ENCODE measurements at regions not wholly inside any gene's neighbourhood (a gene's known extent, or its start where the extent isn't known, plus 50 kb on each side); places are given as distances from the start of the nearest gene placed in this dataset.
"Not testable (repeated sequence)": the region's sequence is repeated elsewhere in the genome, so short reads cannot be mapped to it uniquely, and the experiment has no call there.

DNA sequence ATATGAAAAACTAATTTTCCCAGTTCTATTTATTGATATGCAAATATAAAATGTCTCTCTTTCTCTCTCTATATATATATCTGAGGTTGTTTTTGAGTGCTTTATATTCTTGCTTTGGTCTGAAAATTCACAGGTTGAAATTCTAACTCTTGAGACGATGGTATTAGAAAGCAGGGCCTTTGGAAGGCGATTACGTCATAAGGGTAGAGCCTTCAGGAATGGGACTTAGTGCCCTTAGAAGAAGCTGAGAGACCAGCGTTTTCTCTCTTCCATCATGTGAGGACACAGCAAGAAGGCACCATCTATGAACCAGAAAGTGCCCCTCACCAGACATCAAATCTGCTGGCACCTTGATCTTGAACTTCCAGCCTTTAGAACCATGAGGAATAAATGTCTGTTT, 57.4 kb upstream of the PAXBP1 start:
- H3K4me1 ChIP-seq (ENCODE audit: insufficient read depth, low read length), result no peaks in the 10 kb centered on the region
- CTCF ChIA-PET, result no interaction called here
- H3K4me3 Mint-ChIP-seq, result no peak overlapping the region
- TF ChIP-seq, protein P1, sequence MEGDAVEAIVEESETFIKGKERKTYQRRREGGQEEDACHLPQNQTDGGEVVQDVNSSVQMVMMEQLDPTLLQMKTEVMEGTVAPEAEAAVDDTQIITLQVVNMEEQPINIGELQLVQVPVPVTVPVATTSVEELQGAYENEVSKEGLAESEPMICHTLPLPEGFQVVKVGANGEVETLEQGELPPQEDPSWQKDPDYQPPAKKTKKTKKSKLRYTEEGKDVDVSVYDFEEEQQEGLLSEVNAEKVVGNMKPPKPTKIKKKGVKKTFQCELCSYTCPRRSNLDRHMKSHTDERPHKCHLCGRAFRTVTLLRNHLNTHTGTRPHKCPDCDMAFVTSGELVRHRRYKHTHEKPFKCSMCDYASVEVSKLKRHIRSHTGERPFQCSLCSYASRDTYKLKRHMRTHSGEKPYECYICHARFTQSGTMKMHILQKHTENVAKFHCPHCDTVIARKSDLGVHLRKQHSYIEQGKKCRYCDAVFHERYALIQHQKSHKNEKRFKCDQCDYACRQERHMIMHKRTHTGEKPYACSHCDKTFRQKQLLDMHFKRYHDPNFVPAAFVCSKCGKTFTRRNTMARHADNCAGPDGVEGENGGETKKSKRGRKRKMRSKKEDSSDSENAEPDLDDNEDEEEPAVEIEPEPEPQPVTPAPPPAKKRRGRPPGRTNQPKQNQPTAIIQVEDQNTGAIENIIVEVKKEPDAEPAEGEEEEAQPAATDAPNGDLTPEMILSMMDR (IDR thresholded peaks at IDR 0.05), result no peak
- intact Hi-C loops (cut with DNase I, micrococcal nuclease), result loop anchor here (5.0 to 10.0 kb wide), 2 partner anchors 54 to 57 kb away; partner anchors contain the start of gene PAXBP1 (in 2 of the 2)
- H3K36me3 ChIP-seq (ENCODE audit: insufficient read depth, low read length), result no peaks in the 10 kb centered on the region
- no peak overlapping the region for H3K27ac Mint-ChIP-seq
- H3K4me3 ChIP-seq (ENCODE audit: low read length), result no peak overlapping the region
- H3K27ac ChIP-seq (ENCODE audit: low read depth in 1 of 2, low read length in 2 of 2), result no peak overlapping the region
- POLR2A ChIA-PET, result no interaction called here
- no peaks in the 10 kb centered on the region for H3K4me1 Mint-ChIP-seq (ENCODE audit: low read depth)
- peaks cover 0 to 5% of the 10 kb centered on the region in 2 experiments for H3K9me3 ChIP-seq (ENCODE audit: control insufficient read depth in 1 of 2, insufficient read depth in 1 of 2, low read length in 2 of 2)
- no peaks in the 10 kb centered on the region for H3K36me3 Mint-ChIP-seq (ENCODE audit: low read depth)
- H3K9me3 Mint-ChIP-seq, result no peaks in the 10 kb centered on the region
- peaks cover 0 to 5% of the 10 kb centered on the region in 2 experiments for H3K27me3 ChIP-seq (ENCODE audit: control insufficient read depth in 1 of 2, insufficient read depth in 2 of 2, low read length in 2 of 2)
- H3K27me3 Mint-ChIP-seq, result peaks cover 8% of the 10 kb centered on the region
- no peak for DNase-seq
- ATAC-seq (ENCODE audit: poor library complexity), result no peak

DNA sequence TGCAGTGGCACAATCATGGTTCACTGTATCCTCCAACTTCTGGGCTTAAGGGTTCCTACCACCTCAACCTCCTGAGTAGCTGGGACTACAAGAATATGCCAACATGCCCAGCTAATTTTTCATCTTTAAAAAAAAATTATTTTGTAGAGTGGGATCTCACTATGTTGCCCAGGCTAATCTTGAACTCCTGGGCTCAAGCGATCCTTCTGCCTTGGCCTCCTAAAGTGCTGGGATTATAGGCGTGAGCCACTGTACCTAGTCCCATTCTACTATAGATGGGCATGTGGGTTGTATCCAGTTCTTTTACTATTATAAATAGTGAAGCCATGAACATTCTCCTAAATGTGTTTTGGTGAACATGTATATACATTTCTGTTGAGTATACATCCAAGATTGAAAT, 57.9 kb upstream of the PAXBP1 start:
- Mint-ChIP-seq H3K4me3 (no peak overlapping the region), H3K9me3 (no peaks in the 10 kb centered on the region), H3K4me1 (ENCODE audit: low read depth) (no peaks in the 10 kb centered on the region), H3K36me3 (ENCODE audit: low read depth) (no peaks in the 10 kb centered on the region), H3K27ac (no peak overlapping the region), H3K27me3 (peaks cover 8% of the 10 kb centered on the region)
- H3K36me3 ChIP-seq (ENCODE audit: insufficient read depth, low read length), result no peaks in the 10 kb centered on the region
- H3K4me3 ChIP-seq (ENCODE audit: low read length), result no peak overlapping the region
- TF ChIP-seq, protein P1 (IDR thresholded peaks at IDR 0.05), result no peak
- ChIA-PET CTCF (no interaction called here), POLR2A (no interaction called here)
- H3K4me1 ChIP-seq (ENCODE audit: insufficient read depth, low read length), result no peaks in the 10 kb centered on the region
- H3K27me3 ChIP-seq (ENCODE audit: control insufficient read depth in 1 of 2, insufficient read depth in 2 of 2, low read length in 2 of 2), result peaks cover 0 to 5% of the 10 kb centered on the region in 2 experiments
- intact Hi-C loops (cut with DNase I, micrococcal nuclease), result loop anchor here (5.0 to 10.0 kb wide), 2 partner anchors 55 to 57 kb away; partner anchors contain the start of gene PAXBP1 (in 2 of the 2)
- H3K9me3 ChIP-seq (ENCODE audit: control insufficient read depth in 1 of 2, insufficient read depth in 1 of 2, low read length in 2 of 2), result peaks cover 0 to 5% of the 10 kb centered on the region in 2 experiments
- no peak overlapping the region for H3K27ac ChIP-seq (ENCODE audit: low read depth in 1 of 2, low read length in 2 of 2)
- ATAC-seq (ENCODE audit: poor library complexity) (no peak), DNase-seq (no peak)

DNA sequence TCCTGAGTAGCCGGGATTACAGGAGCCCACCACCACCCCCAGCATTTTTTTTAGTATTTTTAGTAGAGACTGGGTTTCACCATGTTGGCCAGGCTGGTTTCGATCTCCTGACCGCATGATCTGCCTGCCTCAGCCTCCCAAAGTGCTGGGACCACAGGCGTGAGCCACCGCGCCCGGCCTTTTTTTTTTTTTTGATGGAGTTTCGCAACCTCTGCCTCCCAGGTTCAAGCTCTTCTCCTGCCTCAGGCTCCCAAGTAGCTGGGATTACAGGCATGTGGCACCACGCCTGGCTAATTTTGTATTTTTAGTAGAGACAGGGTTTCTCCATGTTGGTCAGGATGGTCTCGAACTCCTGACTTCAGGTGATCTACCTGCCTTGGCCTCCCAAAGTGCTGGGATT, 60.2 kb upstream of the PAXBP1 start:
- H3K27ac Mint-ChIP-seq; H3K27me3 ChIP-seq (ENCODE audit: control insufficient read depth in 1 of 2, insufficient read depth in 2 of 2, low read length in 2 of 2); H3K4me3 Mint-ChIP-seq; H3K4me3 ChIP-seq (ENCODE audit: low read length); H3K36me3 ChIP-seq (ENCODE audit: insufficient read depth, low read length); DNase-seq; POLR2A ChIA-PET; H3K4me1 Mint-ChIP-seq (ENCODE audit: low read depth); H3K27ac ChIP-seq (ENCODE audit: low read depth in 1 of 2, low read length in 2 of 2); H3K4me1 ChIP-seq (ENCODE audit: insufficient read depth, low read length); H3K9me3 Mint-ChIP-seq; ATAC-seq (ENCODE audit: poor library complexity); H3K36me3 Mint-ChIP-seq (ENCODE audit: low read depth): not testable (repeated sequence)
- intact Hi-C loops (cut with DNase I, micrococcal nuclease), result loop anchor here (1.0 to 5.0 kb wide), 9 partner anchors 111 to 776 kb away; no protein-coding TSS in a partner anchor
- peaks cover 11% of the 10 kb centered on the region for H3K27me3 Mint-ChIP-seq
- peaks cover 5 to 11% of the 10 kb centered on the region in 2 experiments for H3K9me3 ChIP-seq (ENCODE audit: control insufficient read depth in 1 of 2, insufficient read depth in 1 of 2, low read length in 2 of 2)
- CTCF ChIA-PET, result interaction anchor here (1.2 to 1.4 kb wide), 2 partner anchors 188 to 365 kb away, joined by 4 to 6 read pairs; no protein-coding TSS in a partner anchor

Measured in CD4-positive, alpha-beta T cell (primary cell).